Spleen (tissue), 7 donors: ENCODE measurements at regions not wholly inside any gene's neighbourhood (a gene's known extent, or its start where the extent isn't known, plus 50 kb on each side); places are given as distances from the start of the nearest gene placed in this dataset.

Source experiments
- POLR2AphosphoS5 ChIP-seq, 3 donors: sonication (generic); formaldehyde crosslinking; IDR thresholded peaks; one replicate each; pipeline ENCODE4 v1.5.1; 2017; ENCODE audit warnings: antibody characterized with exemption in 3 of 3
- TF ChIP-seq, protein P1 (sequence below), 11 experiments: fragments of 200-600 bp in 7 of 11; fragments of 450-650 bp in 4 of 11; sonication (generic) in 4 of 11; IDR thresholded peaks in 8 of 11; conservative IDR thresholded peaks in 3 of 11; 1 replicate in 7 of 11; 2 replicates in 4 of 11; pipeline versions ENCODE4 v1.4.0 to v1.8.0; 2016 to 2021; ENCODE audit warnings: antibody characterized with exemption in 11 of 11, inconsistent platforms in 4 of 11, mild to moderate bottlenecking in 1 of 11
- donor health status: DM: no; HTN: no; CAD: no; lungs with moderate emphysema.
- donor health status: DM: no; HTN: no; CAD: no.
- donor health status: DM: no; HTN: no; CAD: no.

DNA sequence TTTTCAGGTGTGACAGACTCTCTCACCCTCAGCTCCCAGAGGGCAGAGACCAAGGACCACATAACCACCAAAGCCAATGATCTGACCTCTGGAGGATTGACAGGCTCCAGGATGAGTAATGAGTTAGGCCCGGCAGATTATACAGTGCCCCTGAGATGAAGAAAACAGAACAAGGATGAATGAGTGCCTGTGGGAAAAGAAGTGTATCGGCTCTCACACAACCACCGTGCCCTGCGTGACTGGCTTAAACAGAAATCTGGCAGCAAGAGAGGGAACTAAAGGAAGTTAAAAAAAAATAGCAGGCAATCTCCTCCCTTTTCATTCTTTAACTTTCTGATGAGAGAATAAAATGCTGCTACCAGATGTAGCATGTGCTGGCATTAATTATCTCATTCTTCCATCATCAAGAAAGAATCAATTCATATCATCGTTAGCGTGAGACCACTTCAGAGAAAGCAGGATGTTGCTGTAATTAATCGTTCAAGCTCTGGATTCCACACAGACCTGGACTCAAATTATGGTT, 227.5 kb upstream of the COL8A1 start:
- TF ChIP-seq, protein P1, sequence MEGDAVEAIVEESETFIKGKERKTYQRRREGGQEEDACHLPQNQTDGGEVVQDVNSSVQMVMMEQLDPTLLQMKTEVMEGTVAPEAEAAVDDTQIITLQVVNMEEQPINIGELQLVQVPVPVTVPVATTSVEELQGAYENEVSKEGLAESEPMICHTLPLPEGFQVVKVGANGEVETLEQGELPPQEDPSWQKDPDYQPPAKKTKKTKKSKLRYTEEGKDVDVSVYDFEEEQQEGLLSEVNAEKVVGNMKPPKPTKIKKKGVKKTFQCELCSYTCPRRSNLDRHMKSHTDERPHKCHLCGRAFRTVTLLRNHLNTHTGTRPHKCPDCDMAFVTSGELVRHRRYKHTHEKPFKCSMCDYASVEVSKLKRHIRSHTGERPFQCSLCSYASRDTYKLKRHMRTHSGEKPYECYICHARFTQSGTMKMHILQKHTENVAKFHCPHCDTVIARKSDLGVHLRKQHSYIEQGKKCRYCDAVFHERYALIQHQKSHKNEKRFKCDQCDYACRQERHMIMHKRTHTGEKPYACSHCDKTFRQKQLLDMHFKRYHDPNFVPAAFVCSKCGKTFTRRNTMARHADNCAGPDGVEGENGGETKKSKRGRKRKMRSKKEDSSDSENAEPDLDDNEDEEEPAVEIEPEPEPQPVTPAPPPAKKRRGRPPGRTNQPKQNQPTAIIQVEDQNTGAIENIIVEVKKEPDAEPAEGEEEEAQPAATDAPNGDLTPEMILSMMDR (IDR thresholded peaks at IDR 0.05 in 8 of 11, conservative IDR thresholded peaks at IDR 0.05 in 3 of 11) = no peak
- no peak for TF ChIP-seq POLR2AphosphoS5 (IDR thresholded peaks at IDR 0.05)
